ENCODE measurements at regions not wholly inside any gene's neighbourhood (a gene's known extent, or its start where the extent isn't known, plus 50 kb on each side); places are given as distances from the start of the nearest gene placed in this dataset.
A peak's percentile ranks its signal among the peaks of the same experiment; 100 is the strongest.

GRCh38 chr2:212945526-212945925, 205.9 kb downstream of the IKZF2 start:
- no peak for DNase-seq

GRCh38 chr2:212943351-212943750, 208.1 kb downstream of the IKZF2 start:
- no peak for DNase-seq

- no peak for DNase-seq
Measured at GRCh38 chr2:212941361-212941760, 210.1 kb downstream of the IKZF2 start.

- no peak for DNase-seq
Measured at GRCh38 chr2:212940816-212941215, 210.6 kb downstream of the IKZF2 start.

- no peak for DNase-seq
Measured at GRCh38 chr2:212939777-212940531, 211.5 kb downstream of the IKZF2 start.

- DNase-seq = no peak
Measured at GRCh38 chr2:212938144-212938793, 213.1 kb downstream of the IKZF2 start.

GRCh38 chr2:212936572-212936971, 214.8 kb downstream of the IKZF2 start:
- DNase-seq = no peak

- DNase-seq = no peak
Measured at GRCh38 chr2:212935752-212936151, 215.7 kb downstream of the IKZF2 start.

GRCh38 chr2:212931271-212931670, 220.1 kb downstream of the IKZF2 start:
- no peak for DNase-seq

- no peak for DNase-seq
Measured at GRCh38 chr2:212930556-212931260, 220.7 kb downstream of the IKZF2 start.

GRCh38 chr2:212929971-212930370, 221.4 kb downstream of the IKZF2 start:
- DNase-seq = no peak

- no peak for DNase-seq
Measured at GRCh38 chr2:212929116-212929515, 222.3 kb downstream of the IKZF2 start.

GRCh38 chr2:212928681-212929080, 222.7 kb downstream of the IKZF2 start:
- DNase-seq = no peak

GRCh38 chr2:212926940-212927339, 224.5 kb downstream of the IKZF2 start:
- no peak for DNase-seq

GRCh38 chr2:212923393-212923792, 228.0 kb downstream of the IKZF2 start:
- no peak for DNase-seq

- no peak for DNase-seq
Measured at GRCh38 chr2:212922701-212923100, 228.7 kb downstream of the IKZF2 start.

GRCh38 chr2:212921711-212922110, 229.7 kb downstream of the IKZF2 start:
- no peak for DNase-seq

GRCh38 chr2:212921061-212921460, 230.4 kb downstream of the IKZF2 start:
- no peak for DNase-seq

GRCh38 chr2:212919238-212919637, 232.2 kb downstream of the IKZF2 start:
- no peak for DNase-seq

GRCh38 chr2:212918336-212918735, 233.1 kb downstream of the IKZF2 start:
- DNase-seq = no peak

- no peak for DNase-seq
Measured at GRCh38 chr2:212915121-212915782, 236.2 kb downstream of the IKZF2 start.

- peak; percentile 12 for DNase-seq
Measured at GRCh38 chr2:212914392-212914791, 237.0 kb downstream of the IKZF2 start.

GRCh38 chr2:212913640-212914306, 237.6 kb downstream of the IKZF2 start:
- no peak for DNase-seq
